CD4-positive, alpha-beta T cell treated with Interleukin-15 for 1 hour (primary cell): ENCODE measurements at regions not wholly inside any gene's neighbourhood (a gene's known extent, or its start where the extent isn't known, plus 50 kb on each side); places are given as distances from the start of the nearest gene placed in this dataset.

Source experiments
- DNase-seq: peaks from one replicate; pipeline ENCODE4 v3.0.0-alpha.2; 2020

DNA sequence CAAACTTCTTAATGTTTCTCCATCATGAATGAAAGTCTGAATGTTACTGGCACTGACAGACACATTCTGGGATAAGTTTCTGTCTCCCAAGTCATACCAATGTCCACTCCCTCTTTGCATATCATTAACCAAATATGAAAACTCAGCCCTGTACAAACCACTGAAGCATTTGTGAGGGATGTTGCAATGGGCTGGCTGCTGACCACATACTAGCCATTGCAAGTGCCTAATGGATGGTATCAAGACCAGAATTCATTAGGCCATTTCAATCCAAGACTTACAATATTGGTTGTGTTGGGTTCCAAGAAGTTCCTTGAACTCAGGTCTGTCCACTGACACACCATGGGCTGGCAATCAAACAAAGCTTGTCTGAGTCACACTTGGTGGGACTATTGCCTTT lies 73.8 kb downstream of the CBLN2 start:
- no peak for DNase-seq

DNA sequence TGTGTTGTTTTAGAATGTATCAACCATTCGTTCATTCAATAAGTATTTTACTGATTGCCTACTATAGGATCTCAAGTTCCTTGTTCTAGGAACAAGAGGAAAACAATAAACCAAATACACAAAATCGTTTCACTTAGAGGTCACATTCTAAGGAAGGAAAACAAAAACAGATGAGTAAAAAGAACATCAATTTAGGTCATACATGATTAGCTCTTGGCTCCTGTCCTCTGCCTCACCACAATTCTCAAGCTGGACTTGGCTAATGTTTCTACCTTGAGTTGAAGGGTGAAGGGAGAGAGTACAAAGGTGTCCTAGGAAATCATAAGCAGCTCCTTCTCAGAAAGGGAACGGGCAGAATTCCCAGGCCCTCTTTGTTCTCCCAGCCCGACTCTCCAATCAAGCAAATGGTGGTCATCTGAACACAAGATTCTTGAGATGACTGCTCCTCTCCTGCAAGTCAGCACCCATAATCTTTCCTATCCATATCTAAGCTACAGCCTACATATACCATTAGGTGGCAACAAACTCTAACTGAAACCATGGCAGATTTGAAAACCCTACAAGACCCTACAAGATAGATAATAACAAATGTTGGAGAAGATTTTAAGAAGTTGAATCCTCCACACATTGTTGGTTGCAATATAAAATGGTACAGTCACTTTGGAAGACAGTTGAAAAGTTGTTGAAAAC lies 76.0 kb downstream of the CBLN2 start:
- DNase-seq = no peak

DNA sequence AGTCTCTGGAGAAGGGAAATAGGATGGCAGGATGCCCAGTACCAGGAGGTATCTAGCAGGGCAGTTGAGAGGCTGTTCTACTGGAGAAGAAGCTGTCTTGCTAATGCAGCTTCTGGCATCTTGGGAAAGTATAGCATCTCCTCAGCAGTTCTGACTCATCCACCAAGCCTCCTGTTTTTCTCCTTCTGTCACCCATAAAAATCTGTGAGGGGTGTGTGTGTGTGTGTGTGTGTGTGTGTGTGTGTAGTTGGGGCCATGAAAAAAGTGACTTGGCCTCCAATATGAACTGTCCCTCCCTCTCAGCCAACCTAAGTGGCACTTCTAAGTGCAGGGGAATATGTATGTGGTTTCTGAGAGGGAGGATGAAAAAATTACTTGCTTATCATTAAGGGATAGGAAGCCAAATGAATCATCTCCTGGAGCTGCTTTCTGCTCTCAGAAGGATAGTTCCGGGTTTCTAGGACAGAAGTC lies 83.9 kb downstream of the CBLN2 start:
- DNase-seq = no peak

DNA sequence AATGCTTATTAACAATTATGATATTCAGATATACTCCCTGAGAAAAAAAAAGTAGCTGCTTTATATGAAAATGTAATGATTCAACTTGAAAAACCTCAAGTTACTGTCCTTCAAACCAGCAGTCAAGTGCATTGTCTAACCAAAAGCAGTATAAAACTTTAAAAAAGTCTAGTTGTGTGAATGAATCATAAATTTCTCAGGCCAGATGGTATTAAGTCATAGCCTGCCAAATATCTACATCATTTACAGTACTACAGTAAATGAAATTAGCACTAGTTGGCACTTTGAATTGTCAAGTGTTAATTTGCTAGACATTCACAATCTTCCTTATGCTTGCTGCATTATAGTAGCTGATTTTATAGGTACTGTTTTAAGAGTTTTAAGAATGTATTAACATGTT lies 85.9 kb downstream of the CBLN2 start:
- no peak for DNase-seq

DNA sequence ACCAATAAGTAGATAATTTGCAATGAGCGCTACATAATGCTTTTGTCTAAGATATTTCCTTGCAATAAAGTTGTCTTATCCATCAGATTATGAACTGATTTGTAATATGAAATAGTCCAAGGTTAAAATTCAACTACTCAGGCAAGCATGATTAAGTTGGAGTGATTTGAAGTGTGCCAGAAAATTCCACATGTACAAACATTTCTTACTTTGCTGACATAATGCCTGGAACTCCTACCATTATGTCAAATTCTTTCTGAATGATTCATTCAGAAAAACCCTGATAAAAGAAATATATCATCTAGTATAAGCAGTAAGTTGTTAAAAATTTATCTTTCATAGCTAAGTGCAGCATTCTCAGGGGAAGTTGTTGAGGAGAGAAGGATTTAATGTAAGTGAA lies 87.3 kb downstream of the CBLN2 start:
- no peak for DNase-seq

DNA sequence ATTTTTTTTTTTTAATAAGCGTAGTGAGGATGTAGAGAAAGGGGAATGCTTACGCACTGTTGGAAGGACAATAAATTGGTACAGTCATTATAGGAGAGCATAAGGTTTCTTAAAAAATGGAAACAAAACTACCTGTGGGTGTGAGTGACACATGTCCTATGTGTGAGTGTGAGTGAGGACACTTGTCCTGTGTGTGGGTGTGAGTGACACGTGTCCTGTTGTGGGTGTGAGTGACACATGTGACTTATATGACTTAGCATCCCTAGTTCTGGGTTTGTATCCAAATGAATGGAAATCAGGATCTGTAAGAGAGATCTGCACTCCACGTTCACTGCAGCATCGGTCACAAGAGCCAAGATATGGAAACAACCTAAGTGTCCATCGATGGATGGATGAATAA lies 91.8 kb downstream of the CBLN2 start:
- DNase-seq = no peak

DNA sequence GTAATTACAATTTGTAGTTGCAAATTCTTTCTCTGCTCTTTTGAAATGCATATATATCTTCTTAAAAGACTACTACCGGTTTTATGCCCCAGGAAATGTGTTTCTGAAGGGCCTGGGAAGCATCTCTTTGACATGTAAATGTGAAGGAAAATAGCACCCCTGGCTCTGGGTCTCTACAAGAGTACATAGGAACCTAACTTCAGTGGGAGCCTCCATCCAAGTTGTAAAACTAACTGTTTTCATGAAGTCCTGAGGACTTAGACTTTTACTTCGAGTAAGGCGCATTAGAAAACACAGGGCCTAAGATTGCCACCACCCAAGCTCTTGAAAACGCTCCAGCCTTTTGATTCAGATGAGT lies 99.4 kb downstream of the CBLN2 start:
- DNase-seq = no peak

DNA sequence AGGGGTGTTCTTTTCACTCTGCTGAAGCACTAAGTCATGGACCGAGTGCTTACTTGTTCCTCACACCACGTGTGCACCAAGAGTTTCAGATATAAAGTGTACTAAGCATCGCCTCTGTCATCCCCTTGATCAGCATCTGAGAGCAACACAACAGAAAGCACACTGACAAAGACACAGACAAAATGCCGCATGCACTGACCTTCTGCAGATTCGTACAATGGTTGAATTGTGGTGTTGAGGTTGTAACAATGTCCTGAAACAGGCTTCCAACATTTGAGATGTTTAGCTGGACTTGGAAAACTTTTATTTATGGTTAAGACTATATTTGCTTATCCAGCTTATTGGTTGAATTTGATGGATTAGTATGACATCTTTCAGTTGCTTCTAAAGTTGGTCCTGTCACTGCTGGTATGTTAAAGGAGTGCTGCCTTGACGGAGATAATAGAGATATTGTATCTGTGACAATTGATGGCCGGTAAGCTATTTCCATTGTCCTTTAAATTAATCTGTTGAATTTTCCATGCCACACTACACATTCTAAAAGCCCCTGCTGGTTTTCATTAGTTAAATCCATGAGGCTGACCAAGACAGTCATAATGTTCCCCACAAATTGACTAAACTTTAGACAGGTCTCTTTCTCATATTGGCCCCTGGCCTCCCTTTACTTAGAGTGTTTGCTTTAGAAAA lies 99.9 kb downstream of the CBLN2 start:
- DNase-seq = no peak

DNA sequence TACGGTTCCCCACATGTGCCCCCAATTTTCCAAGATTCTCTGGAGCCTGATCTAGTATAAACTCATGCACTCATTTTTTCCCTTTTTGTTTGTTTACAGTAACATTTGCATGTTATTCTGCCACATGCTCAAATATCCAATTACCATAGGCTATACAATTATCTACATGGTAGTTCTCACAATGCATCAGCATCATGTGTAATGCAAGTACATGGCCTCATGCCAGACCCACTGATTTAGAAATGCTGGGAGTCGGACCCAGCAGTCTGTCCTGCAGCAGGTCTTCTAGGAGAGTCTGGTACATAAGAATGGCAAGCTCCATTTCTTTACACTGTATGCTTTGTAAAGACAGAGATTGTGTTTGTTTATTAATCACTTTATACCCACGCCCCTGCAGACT lies 107.7 kb downstream of the CBLN2 start:
- DNase-seq = no peak

DNA sequence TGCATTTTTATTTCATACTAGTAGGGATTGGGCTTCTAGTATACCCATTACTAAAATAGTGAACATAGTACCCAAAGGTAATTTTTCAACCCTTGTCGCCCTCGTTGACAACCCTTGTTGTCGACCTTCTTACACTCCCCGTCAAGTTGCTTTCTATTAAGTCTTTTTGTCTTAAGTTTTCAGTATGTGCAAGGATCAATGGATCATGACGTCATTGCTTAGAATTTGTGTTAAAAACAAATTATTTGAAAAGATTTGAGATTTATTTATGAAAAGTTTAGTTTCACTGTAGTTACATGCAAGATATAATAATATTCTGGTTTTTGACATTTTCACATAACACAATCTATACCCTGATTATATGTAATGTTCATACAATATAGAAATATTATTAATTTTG lies 110.4 kb downstream of the CBLN2 start:
- DNase-seq = no peak

DNA sequence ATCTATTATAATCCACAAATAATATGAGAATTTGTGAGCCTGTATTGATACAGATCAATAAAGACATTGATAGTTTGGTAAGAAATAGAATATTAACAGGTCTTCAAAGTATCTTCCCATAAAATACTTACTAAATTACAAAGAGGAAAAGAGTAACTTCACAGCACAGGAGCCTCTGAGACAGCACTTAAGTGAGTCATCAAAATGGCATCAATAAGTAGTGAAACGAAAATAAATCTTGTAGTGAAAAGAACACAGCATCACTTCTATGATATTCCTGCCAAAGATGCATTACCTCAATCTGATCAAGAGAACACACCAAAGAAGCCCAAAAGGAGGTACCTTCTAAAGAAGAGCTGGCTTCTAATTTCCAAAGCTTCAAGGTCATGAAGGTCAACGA lies 116.4 kb downstream of the CBLN2 start:
- no peak for DNase-seq

DNA sequence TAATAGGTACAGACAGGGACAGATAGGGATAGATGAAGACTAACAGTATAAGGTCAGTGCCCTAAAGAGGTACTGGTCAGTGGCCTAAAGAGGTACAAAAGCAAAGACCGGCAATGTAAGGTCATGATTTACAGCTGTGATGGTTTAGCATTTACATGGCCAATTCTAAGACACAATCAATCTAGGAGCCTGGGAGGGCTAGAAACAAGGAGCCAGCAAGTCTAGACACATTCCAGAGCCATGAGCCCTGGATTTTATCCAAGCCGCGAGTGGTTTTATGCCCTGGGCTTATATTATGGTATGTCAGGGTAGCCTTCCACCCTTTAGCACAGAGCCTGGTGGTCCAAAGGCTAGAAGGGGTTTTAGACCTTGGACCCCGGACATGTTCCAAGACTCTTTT lies 124.2 kb downstream of the CBLN2 start:
- no peak for DNase-seq

DNA sequence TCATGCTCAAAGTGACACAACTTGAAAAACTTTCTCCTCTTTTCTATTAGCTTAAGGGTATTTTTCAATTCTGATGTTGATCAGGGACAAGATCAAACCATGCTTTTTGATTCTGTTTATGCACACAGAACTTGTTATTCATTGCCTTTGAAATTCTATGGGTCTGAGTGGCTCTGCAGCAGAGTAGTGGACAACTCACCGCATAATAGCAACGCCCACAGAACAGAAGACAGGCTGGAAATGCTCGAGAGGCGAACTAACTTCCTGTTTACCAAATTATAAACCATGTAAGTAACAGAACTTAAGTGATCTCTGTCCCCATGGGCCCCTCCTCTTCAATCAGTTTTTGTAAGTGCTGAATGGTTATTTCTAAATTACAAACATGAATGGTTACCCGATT lies 131.2 kb downstream of the CBLN2 start:
- DNase-seq = no peak

DNA sequence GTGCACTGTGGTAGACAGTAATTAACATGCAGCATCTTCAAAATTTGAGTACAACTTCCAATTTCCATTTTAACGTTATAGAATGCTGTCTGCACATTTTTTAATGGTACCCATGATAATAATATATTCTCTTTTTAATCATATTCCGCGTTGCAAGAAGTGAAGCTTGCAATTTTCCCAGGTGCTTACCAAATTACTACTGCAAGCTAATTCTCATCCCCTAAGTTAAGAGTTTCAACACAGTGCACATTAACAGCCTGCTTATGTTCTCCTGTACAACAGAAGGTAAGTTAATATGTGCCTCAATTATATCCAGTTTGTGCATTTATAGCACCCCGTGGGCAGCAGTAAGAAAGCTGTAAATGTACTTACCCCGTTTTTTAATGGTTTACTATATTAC lies 132.9 kb downstream of the CBLN2 start:
- DNase-seq = no peak

DNA sequence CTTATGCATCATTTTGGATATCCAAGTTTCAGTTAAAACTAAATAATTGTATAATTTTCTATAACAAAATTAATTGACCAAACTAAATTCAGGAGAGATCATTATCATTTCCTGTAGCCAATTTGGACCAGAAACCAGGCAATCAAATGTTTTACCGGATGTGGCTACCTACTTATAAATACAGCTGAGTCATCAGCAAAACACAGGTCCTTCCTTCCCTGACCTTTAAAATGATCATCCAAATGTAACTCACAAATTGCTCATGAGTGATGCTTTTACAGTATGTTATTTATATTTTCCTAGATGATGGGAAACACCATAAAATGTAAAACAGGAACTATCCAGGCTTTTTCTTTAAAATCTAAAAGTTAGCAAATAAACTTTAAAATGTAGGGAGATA lies 133.7 kb downstream of the CBLN2 start:
- DNase-seq = no peak

DNA sequence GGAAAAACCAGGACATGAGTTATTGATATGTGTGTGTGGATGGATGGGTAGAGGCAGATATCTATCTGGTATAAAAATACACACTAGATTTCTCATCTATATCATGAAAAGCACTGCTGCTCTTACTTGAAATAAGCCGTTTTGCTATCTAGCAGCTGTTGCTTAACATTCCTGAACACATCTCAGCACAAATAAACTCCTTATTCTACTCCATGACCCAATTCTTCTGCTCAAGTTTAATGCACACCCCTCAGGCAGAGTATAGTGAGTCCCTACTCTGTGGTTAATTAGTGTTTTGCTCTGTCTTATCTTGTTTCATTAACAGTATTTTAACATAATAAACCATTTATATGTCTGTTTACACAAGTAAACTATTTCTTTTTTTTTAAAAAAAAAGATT lies 134.2 kb downstream of the CBLN2 start:
- DNase-seq = no peak

DNA sequence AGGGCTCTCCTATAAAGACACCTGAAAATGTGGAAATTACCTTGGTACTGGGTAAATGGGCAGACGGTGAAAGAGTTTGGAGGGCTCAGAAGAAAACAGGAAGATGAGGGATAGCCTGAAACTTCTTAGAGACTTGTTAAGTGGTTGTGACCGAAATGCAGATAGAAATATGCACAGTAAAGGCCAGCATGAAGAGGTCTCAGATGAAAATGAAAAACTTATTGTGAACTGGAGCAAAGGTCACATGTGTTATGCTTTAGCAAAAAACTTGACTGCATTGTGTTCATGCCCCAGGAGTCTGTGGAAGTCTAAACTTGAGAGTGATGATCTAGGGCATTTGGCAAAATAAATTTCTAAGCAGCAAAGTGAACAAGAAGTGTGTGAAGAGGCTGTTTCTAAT lies 137.1 kb downstream of the CBLN2 start:
- DNase-seq = no peak

DNA sequence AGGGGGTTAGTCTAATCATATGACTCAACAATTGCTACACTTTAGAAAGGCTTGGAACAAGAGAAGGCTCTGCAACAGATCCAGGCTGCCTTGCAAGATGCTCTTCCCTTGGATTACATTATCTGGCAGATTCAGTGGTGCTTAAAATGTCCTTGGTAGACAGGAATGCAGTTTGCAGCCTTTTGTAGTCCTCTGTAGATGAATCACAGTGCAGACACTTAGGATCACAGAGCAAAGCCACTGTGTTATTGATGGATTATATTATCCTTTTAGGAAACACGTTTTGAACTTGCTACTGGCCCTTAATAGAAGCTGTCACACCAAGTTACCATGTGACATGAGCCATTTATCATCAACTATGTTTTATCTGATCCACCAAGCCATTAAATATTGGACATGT lies 152.2 kb downstream of the CBLN2 start:
- DNase-seq = no peak

DNA sequence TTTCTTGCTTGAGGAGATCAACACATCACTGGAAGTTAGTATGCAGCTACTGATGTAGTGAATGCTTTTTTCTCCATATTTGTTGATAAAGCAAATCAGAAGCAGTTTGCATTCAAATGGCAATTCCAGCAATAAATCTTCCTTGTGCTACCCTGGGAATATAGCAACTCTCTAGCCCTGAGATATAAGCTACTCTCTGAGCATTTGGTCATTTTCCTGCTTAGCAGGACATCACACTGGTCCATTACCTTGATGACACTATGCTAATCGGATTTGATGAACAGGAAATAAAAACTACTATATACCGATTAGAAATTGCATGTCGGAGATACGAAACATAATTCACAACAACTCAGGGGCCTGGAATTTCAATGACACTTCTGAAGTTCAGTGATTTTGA lies 152.7 kb downstream of the CBLN2 start:
- DNase-seq = no peak

DNA sequence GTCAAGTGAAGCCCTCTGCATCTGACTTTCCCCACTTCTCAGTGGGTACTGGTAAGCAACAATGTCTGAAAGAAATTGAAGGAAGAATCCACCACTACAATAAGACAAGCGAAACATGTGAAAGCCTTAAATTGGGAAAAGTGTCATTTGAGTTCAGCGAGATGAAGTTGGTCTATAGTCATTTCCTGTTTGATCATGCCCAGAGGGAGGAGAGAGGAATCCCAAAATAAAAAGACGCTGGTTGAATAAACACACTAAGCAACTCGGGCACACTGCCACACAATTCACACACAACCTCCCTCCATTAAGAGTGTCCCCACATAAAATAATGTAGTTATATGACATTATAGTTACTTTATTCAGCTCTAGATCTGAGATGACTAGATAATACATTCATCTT lies 166.1 kb downstream of the CBLN2 start:
- no peak for DNase-seq

DNA sequence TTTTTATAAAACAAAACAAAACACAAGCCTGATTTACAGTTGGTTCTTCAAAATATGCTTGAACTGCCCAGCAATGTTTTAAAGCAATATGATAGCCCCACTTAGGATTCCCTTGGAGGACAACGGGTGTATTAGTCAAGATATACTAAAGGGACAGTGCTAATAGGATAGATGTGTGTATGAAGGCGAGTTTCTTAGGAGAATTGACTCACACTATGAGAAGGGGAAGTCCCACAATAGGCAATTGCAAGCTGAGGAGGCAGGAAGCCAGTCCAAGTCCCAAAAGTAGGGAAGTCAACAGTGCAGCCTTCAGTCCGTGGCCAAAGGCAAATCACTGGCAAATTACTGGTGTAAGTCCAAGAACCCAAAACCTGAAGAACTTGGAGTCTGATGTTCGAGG lies 167.9 kb downstream of the CBLN2 start:
- DNase-seq = no peak

DNA sequence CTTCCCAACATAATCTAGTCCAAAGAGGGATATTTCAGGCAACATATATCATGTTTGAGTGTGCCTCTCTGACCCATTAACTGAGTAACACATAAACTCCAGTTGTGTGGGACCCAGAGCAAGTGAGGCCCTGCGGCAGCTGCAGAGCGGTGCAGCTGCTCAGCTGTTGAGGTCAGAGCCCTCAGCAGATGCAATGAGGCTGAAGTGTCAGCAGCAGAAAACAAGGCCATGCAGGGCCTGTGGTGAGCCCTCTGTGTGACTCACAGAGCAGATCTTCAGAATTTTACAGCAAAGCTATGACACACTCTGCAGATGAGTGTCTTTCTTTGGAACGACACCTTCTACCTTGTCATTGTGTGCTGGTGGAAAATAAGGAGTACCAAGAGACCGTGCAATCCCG lies 168.5 kb downstream of the CBLN2 start:
- DNase-seq = no peak

DNA sequence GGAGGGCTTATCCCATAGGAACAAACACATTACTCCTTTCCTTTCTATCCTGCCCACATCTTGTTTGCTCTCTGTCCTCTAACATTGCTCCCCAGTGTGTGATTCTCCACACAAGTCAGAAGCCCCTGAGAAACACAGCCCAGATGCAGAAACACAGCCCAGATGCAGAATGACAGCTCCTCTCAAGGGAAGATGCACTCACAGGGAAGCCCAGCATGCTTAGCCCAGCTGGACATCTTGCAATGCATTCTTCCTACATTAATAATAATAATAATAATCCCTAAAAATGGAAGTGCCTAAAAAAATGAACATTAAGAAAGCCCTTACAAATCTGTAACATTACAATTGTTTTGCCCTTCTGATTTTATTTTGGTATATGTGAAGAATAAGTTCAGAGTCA lies 172.1 kb downstream of the CBLN2 start:
- DNase-seq = no peak

DNA sequence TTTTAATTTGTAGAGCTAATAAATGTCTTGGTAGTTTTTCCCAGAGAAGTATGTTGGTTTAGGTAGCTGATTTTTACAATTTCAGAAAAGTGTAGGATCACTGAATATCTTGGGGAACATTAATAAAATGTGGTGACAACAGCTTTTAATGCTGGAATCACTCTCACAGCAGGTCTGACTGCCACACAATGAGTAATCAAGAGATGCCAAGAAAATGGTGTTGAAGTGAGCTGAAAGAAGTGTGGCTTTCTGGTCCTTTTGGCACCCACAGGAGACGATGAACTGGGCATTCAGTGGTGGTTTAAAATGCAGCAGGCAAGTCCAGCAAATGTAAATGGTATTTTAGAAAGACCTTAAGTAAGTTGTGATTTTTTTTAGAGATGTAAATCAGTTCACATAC lies 175.8 kb downstream of the CBLN2 start:
- no peak for DNase-seq

DNA sequence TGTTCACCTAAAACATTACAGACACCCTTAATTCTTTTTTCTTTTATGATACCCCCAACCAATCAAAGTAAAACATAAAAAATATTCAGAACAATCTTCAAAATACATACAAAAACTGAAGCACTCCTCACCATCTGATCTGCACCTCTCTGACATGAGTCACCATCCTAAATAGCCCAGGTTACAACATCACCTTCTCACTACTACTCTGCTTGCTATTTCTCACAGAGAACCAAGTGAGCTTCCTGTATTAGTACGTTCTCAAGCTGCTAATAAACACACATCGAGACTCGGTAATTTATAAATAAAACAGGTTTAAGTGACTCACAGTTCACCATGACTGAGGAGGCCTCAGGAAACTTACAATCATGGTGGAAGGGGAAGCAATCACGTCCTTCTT lies 183.5 kb downstream of the CBLN2 start:
- DNase-seq = no peak
